ENCODE measurements at regions not wholly inside any gene's neighbourhood (a gene's known extent, or its start where the extent isn't known, plus 50 kb on each side); places are given as distances from the start of the nearest gene placed in this dataset.

- TF ChIP-seq EZH2 (IDR thresholded peaks at IDR 0.05; ENCODE audit: borderline replicate concordance, low read depth, low read length, severe bottlenecking) (no peak), POLR2AphosphoS5 (IDR thresholded peaks at IDR 0.05; ENCODE audit: insufficient read depth, low read depth, low read length) (no peak), MYC (IDR thresholded peaks at IDR 0.05; ENCODE audit: low read depth, low read length) (no peak), MAX (IDR thresholded peaks at IDR 0.05; ENCODE audit: insufficient read depth, insufficient read length) (no peak), FOS (IDR thresholded peaks at IDR 0.05; ENCODE audit: borderline replicate concordance, insufficient read depth, low read length) (no peak), JUN (IDR thresholded peaks at IDR 0.05; ENCODE audit: borderline replicate concordance, insufficient read depth, insufficient read length, low read depth) (no peak)
- TF ChIP-seq, protein P1, sequence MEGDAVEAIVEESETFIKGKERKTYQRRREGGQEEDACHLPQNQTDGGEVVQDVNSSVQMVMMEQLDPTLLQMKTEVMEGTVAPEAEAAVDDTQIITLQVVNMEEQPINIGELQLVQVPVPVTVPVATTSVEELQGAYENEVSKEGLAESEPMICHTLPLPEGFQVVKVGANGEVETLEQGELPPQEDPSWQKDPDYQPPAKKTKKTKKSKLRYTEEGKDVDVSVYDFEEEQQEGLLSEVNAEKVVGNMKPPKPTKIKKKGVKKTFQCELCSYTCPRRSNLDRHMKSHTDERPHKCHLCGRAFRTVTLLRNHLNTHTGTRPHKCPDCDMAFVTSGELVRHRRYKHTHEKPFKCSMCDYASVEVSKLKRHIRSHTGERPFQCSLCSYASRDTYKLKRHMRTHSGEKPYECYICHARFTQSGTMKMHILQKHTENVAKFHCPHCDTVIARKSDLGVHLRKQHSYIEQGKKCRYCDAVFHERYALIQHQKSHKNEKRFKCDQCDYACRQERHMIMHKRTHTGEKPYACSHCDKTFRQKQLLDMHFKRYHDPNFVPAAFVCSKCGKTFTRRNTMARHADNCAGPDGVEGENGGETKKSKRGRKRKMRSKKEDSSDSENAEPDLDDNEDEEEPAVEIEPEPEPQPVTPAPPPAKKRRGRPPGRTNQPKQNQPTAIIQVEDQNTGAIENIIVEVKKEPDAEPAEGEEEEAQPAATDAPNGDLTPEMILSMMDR (IDR thresholded peaks at IDR 0.05; ENCODE audit: extremely low read depth in 1 of 2, insufficient read depth in 1 of 2, low read depth in 1 of 2, low read length in 2 of 2): no peak
Observed at GRCh38 chr21:20522611-20523010, 475.6 kb upstream of the NCAM2 start.

Data from endothelial cell of umbilical vein (primary cell).